MG63 (cell line): ENCODE measurements at regions not wholly inside any gene's neighbourhood (a gene's known extent, or its start where the extent isn't known, plus 50 kb on each side); places are given as distances from the start of the nearest gene placed in this dataset.
A peak's percentile ranks its signal among the peaks of the same experiment; 100 is the strongest.

Experiments
- DNase-seq: peaks from one replicate; pipeline ENCODE4 v3.0.0-alpha.2; 2020
- H3K27me3 ChIP-seq: fragments of 250-450 bp; sonication (Bioruptor Pico); 2 replicates; pipeline ENCODE4 v1.5.1; 2020; ENCODE audit warnings: mild to moderate bottlenecking, moderate library complexity
- H3K36me3 ChIP-seq: fragments of 250-450 bp; sonication (Bioruptor Pico); 2 replicates; pipeline ENCODE4 v1.5.1; 2020; ENCODE audit warnings: mild to moderate bottlenecking, moderate library complexity
- H3K4me3 ChIP-seq: fragments of 250-450 bp; sonication (Bioruptor Pico); 2 replicates; pipeline ENCODE4 v1.5.1; 2020; ENCODE audit warnings: mild to moderate bottlenecking, moderate library complexity
- H3K9me3 ChIP-seq: fragments of 250-450 bp; sonication (Bioruptor Pico); 2 replicates; pipeline ENCODE4 v1.5.1; 2020; ENCODE audit warnings: mild to moderate bottlenecking, moderate library complexity

- H3K36me3 ChIP-seq, result no peaks in the 10 kb centered on the region
- DNase-seq, result no peak
- H3K9me3 ChIP-seq, result no peaks in the 10 kb centered on the region
- H3K4me3 ChIP-seq, result no peak overlapping the region
- no peaks in the 10 kb centered on the region for H3K27me3 ChIP-seq
Observed at GRCh38 chr2:22520369-22521288, 864.4 kb upstream of the KLHL29 start.

- no peak for DNase-seq
- H3K36me3 ChIP-seq, result no peaks in the 10 kb centered on the region
- no peaks in the 10 kb centered on the region for H3K9me3 ChIP-seq
- no peaks in the 10 kb centered on the region for H3K27me3 ChIP-seq
- no peak overlapping the region for H3K4me3 ChIP-seq
Observed at GRCh38 chr2:22521620-22522019, 863.4 kb upstream of the KLHL29 start.

DNA sequence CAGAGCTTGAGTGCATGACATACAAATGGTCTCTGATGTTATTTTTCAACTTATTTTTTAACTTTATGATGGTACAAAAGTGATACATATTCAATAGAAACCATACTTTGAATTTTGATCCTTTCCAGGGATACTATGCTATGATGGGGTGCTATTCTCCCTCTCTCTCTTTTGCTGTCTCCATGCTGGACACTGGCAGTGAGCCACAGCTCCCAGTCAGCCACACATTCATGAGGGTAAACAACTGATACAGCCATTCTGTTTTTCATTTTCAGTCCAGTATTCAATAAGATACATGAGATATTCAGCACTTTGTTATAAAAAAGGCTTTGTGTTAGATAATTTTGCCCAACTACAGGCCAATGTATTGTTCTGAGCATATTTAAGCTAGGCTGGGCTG is 859.3 kb upstream of the KLHL29 start:
- DNase-seq, result no peak
- no peaks in the 10 kb centered on the region for H3K36me3 ChIP-seq

GRCh38 chr2:22530131-22530530 is 854.8 kb upstream of the KLHL29 start:
- Histone ChIP-seq H3K9me3 (no peaks in the 10 kb centered on the region), H3K4me3 (no peak overlapping the region), H3K27me3 (no peaks in the 10 kb centered on the region), H3K36me3 (no peaks in the 10 kb centered on the region)
- no peak for DNase-seq

More for the DNA sequence above, 859.3 kb upstream of the KLHL29 start:
- Histone ChIP-seq H3K4me3 (no peak overlapping the region), H3K27me3 (no peaks in the 10 kb centered on the region), H3K9me3 (no peaks in the 10 kb centered on the region)

DNA sequence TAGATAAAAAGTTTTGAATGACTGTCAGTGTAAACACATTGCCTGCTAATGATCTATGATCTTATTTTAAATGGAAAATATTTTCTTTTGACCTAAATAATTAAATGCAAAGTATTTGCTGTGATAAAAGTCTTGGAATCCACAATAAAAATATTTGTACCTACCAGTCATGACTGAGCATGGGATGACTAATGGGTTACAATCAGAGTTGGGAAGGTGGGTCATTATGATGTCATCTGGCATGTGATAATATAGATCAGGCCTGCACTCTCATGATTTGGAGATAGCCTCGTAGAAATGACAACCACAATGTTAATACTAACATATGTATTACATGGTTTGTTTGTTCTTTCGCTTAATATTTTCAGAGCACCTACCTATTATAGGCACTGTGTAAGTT is 848.8 kb upstream of the KLHL29 start:
- H3K36me3 ChIP-seq, result no peaks in the 10 kb centered on the region
- H3K27me3 ChIP-seq, result no peaks in the 10 kb centered on the region
- peak; percentile 3 for DNase-seq
- no peak overlapping the region for H3K4me3 ChIP-seq
- no peaks in the 10 kb centered on the region for H3K9me3 ChIP-seq

- H3K27me3 ChIP-seq, result no peaks in the 10 kb centered on the region
- no peak overlapping the region for H3K4me3 ChIP-seq
- no peaks in the 10 kb centered on the region for H3K9me3 ChIP-seq
- H3K36me3 ChIP-seq, result no peaks in the 10 kb centered on the region
- DNase-seq, result no peak
Observed at GRCh38 chr2:22554453-22554852, 830.5 kb upstream of the KLHL29 start.

DNA sequence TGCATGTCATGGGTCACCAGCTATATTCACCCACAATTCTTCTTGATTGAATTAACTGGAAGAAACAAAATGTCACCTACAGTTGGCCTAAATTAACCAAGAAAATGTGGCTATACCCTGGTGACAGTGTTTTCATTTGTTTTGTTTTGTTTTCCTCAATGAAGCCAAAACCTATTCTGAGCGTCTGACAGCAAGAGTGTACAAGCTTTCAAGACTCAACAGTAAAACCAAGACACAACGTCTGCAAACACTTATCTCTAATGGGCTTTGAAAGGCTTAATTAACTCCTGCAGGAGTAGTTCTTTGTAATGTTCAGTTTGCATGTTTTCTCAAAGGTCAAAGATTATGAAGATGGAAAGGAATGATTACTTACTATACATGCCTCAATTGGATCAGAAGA is 827.6 kb upstream of the KLHL29 start:
- H3K4me3 ChIP-seq, result no peak overlapping the region
- no peaks in the 10 kb centered on the region for H3K9me3 ChIP-seq
- no peaks in the 10 kb centered on the region for H3K36me3 ChIP-seq
- DNase-seq, result no peak
- no peaks in the 10 kb centered on the region for H3K27me3 ChIP-seq

- no peaks in the 10 kb centered on the region for H3K36me3 ChIP-seq
- no peaks in the 10 kb centered on the region for H3K27me3 ChIP-seq
- no peaks in the 10 kb centered on the region for H3K9me3 ChIP-seq
- no peak overlapping the region for H3K4me3 ChIP-seq
- DNase-seq, result no peak
Observed at GRCh38 chr2:22560021-22560420, 825.0 kb upstream of the KLHL29 start.

GRCh38 chr2:22579341-22579740 is 805.6 kb upstream of the KLHL29 start:
- DNase-seq, result no peak
- Histone ChIP-seq H3K27me3 (no peaks in the 10 kb centered on the region), H3K36me3 (no peaks in the 10 kb centered on the region), H3K9me3 (no peaks in the 10 kb centered on the region), H3K4me3 (no peak overlapping the region)

DNA sequence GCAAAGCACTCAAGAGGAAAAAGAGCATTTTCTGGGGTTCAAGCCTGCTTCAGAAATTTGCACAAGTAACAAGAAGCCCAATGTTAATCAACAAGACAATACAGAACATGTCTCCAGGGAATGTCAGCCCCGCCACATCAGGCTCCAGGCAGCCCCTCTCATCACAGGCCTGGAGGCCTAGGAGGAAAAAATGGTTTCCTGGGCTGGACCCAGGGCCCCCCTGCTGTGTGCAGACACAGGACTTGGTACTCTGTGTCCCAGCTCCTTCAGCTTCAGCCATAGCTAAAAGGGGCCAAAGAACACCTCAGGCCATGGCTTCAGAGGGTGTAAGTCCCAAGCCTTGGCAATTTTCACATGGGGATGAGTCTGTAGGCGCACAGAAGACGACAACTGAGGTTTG is 802.9 kb upstream of the KLHL29 start:
- H3K9me3 ChIP-seq, result no peaks in the 10 kb centered on the region

DNA sequence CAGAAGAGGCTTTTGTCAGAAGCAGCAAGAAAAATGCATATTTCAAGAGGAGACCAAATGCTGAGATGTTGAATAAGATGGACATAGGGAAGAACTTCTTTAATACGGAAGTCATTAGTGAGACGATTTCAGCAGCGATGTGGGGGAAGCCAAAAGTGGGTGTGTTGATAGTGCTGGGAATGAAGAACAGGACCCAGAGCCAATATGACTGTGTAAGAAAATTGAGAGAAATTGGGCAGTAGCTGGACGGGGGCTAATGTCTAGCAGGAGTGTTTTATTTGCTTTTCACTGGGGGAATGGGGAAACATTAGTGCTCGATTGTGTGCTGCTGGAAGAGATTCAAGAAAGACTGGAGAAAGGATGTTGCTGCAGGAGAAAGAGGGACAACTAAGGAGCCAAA is 788.7 kb upstream of the KLHL29 start:
- H3K36me3 ChIP-seq, result no peaks in the 10 kb centered on the region
- no peaks in the 10 kb centered on the region for H3K27me3 ChIP-seq
- H3K9me3 ChIP-seq, result no peaks in the 10 kb centered on the region; the same call in 1 of the 2 replicates
- DNase-seq, result no peak
- H3K4me3 ChIP-seq, result no peak overlapping the region

More for the DNA sequence above, 802.9 kb upstream of the KLHL29 start:
- Histone ChIP-seq H3K4me3 (no peak overlapping the region), H3K27me3 (no peaks in the 10 kb centered on the region), H3K36me3 (no peaks in the 10 kb centered on the region)
- no peak for DNase-seq

DNA sequence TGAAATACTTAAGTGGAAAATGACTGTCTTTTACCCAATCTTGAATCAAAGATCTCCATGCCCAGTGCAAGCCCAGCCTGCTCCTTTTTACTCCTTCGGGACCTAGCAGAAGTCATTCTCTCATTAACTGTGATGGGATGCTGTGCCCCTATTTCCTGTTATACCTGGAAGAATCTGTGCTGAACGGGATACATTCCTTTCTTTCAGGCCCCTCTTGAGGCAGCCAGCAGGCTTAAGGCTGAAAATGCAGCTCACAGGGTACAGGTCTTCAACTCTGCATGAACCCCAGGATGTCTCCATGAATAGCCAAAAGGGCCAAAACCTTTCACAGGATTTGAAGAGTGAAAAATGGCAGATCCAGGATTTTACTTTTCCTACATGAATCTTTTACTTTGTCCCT is 784.8 kb upstream of the KLHL29 start:
- Histone ChIP-seq H3K4me3 (no peak overlapping the region), H3K27me3 (no peaks in the 10 kb centered on the region)
- no peak for DNase-seq

GRCh38 chr2:22600999-22601398 is 784.0 kb upstream of the KLHL29 start:
- H3K4me3 ChIP-seq, result no peak overlapping the region
- no peak for DNase-seq
- no peaks in the 10 kb centered on the region for H3K27me3 ChIP-seq
- no peaks in the 10 kb centered on the region for H3K9me3 ChIP-seq
- H3K36me3 ChIP-seq, result no peaks in the 10 kb centered on the region

More for the DNA sequence above, 784.8 kb upstream of the KLHL29 start:
- H3K36me3 ChIP-seq, result no peaks in the 10 kb centered on the region
- no peaks in the 10 kb centered on the region for H3K9me3 ChIP-seq

DNA sequence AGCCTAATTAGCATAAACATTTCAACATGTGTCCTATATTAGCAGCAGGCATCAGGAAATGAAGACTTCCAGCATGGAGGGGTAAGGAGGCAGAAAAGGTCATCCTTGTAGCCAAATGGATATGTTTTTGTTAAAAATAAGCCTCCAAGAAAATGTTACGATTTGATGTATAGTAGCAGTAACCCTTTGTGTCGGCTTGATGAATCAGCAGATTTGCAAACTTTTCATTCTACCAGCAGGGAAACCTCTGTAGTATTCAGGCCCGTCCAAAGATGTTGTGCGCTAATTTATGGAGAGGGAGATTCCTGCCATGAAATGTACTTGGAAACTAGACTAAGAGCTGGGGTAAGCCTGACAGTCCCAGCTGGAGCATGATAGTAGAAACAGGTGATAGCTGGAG is 780.8 kb upstream of the KLHL29 start:
- no peak for DNase-seq
- no peak overlapping the region for H3K4me3 ChIP-seq
- no peaks in the 10 kb centered on the region for H3K9me3 ChIP-seq
- H3K27me3 ChIP-seq, result no peaks in the 10 kb centered on the region
- no peaks in the 10 kb centered on the region for H3K36me3 ChIP-seq

DNA sequence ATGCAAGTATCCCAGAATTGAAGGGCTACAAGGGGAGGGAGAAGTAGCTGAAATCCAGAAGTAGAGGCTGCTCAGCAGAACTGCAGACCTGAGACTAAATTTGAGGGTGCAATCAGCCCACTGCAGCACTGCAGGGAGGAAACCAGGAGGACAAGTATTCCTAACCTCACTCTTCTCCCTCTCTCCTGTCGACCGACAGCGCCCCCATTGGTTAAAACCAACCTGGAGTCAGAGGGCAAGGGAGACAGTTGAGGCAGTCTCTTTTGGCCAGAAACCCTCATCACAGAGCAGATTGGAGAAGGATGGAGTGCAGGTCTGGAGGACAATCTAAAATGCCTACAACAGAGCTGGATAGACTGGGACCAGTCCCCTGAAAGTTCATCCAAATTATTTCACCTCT is 768.9 kb upstream of the KLHL29 start:
- H3K27me3 ChIP-seq, result no peaks in the 10 kb centered on the region
- no peaks in the 10 kb centered on the region for H3K36me3 ChIP-seq
- no peak overlapping the region for H3K4me3 ChIP-seq
- no peak for DNase-seq
- no peaks in the 10 kb centered on the region for H3K9me3 ChIP-seq

- Histone ChIP-seq H3K9me3 (no peaks in the 10 kb centered on the region), H3K27me3 (no peaks in the 10 kb centered on the region), H3K36me3 (no peaks in the 10 kb centered on the region), H3K4me3 (no peak overlapping the region)
- DNase-seq, result no peak
Observed at GRCh38 chr2:22623620-22624019, 761.4 kb upstream of the KLHL29 start.

DNA sequence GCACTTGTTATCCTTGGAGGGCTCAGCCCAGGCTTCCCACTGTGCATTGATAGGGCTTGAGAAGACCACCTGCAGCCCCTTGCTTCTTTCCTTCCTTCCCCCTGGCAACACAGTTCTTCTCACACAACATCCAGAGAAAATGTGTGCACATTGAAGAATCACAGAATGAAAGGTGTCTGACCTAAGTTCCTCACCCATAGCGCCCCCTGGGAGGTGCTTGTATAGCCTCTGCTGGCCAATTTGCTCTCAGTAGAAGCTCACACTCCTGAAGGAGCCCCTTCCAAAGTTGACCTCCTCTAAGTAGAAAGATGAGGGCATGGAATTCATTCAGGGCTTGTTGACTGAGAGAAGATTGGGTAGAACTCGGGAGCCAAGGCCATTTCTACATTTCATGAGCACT is 758.4 kb upstream of the KLHL29 start:
- Histone ChIP-seq H3K9me3 (no peaks in the 10 kb centered on the region), H3K36me3 (no peaks in the 10 kb centered on the region), H3K4me3 (no peak overlapping the region), H3K27me3 (no peaks in the 10 kb centered on the region)
- no peak for DNase-seq

GRCh38 chr2:22628221-22628620 is 756.8 kb upstream of the KLHL29 start:
- H3K27me3 ChIP-seq, result no peaks in the 10 kb centered on the region

More at GRCh38 chr2:22628221-22628620, 756.8 kb upstream of the KLHL29 start:
- Histone ChIP-seq H3K36me3 (no peaks in the 10 kb centered on the region), H3K4me3 (no peak overlapping the region), H3K9me3 (no peaks in the 10 kb centered on the region)
- no peak for DNase-seq
